B cell (primary cell): ENCODE measurements at regions not wholly inside any gene's neighbourhood (a gene's known extent, or its start where the extent isn't known, plus 50 kb on each side); places are given as distances from the start of the nearest gene placed in this dataset.

ENCODE experiments used
- CTCF ChIP-seq: fragments of 200-600 bp; IDR thresholded peaks from one replicate; pipeline ENCODE4 v1.8.0; 2022; ENCODE audit warnings: antibody characterized with exemption, mild to moderate bottlenecking
- EZH2 ChIP-seq: IDR thresholded peaks from 2 replicates; pipeline ENCODE4 v1.6.1; 2012; ENCODE audit warnings: borderline replicate concordance, low read depth, mild to moderate bottlenecking, moderate library complexity, low read length; ENCODE audit not compliant: insufficient read depth, poor library complexity, severe bottlenecking

DNA sequence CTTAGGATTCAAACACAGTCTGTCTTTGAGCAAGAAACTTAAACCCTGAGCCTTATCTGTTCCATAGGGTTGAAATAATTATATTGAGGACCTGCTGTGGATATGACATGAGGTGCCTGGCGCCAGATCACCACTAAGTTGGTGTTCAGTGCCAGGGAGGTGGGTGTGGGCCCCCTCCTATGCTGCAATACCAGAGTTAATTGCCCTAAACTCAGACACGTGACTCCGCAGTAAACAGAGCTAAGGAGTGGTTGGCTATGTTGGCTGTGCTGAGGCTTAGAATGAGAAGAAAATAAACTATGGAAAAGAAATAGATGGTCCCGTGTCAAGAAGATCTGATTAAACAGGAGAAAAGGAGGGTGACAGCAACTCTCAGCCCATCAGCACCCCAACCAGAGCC, 419.4 kb upstream of the JARID2 start:
- TF ChIP-seq CTCF (no peak), EZH2 (no peak)
